Activated T-cell treated with anti-CD3 and anti-CD28 coated beads, Interleukin-2, amount 50 U/mL, for 4 hours (primary cell): ENCODE measurements at regions not wholly inside any gene's neighbourhood (a gene's known extent, or its start where the extent isn't known, plus 50 kb on each side); places are given as distances from the start of the nearest gene placed in this dataset.

Experiments used
- ATAC-seq, 2 donors: fragments of 200-7000 bp; cut with Tn5 transposase; one replicate each; pipeline ENCODE4 v1.10.0; 2021
- DNase-seq: peaks from one replicate; pipeline ENCODE4 v3.0.0-alpha.2; 2020
- H3K27me3 Mint-ChIP-seq: one replicate; pipeline ENCODE4 v1.8.0; 2021; ENCODE audit warnings: low read depth, mixed read lengths
- H3K36me3 Mint-ChIP-seq: one replicate; pipeline ENCODE4 v1.8.0; 2022; ENCODE audit warnings: mixed read lengths; ENCODE audit not compliant: insufficient read depth
- H3K4me1 Mint-ChIP-seq: one replicate; pipeline ENCODE4 v1.8.0; 2021; ENCODE audit warnings: low read depth, mixed read lengths
- H3K4me3 Mint-ChIP-seq: one replicate; pipeline ENCODE4 v1.8.0; 2021; ENCODE audit warnings: mild to moderate bottlenecking, moderate library complexity, mixed read lengths
- H3K9me3 Mint-ChIP-seq: one replicate; pipeline ENCODE4 v1.8.0; 2021; ENCODE audit warnings: mixed read lengths

GRCh38 chr9:79969393-79970145, 397.8 kb downstream of the TLE4 start:
- Mint-ChIP-seq H3K9me3 (no peaks in the 10 kb centered on the region), H3K36me3 (no peaks in the 10 kb centered on the region), H3K4me1 (no peaks in the 10 kb centered on the region), H3K4me3 (no peak overlapping the region), H3K27me3 (peaks cover 12% of the 10 kb centered on the region)
- DNase-seq (no peak), ATAC-seq (no peak)

GRCh38 chr9:79968533-79968932, 396.8 kb downstream of the TLE4 start:
- Mint-ChIP-seq H3K36me3 (no peaks in the 10 kb centered on the region), H3K9me3 (no peaks in the 10 kb centered on the region)

GRCh38 chr9:79962836-79963235, 391.1 kb downstream of the TLE4 start:
- Mint-ChIP-seq H3K36me3 (no peaks in the 10 kb centered on the region), H3K4me3 (no peak overlapping the region), H3K27me3 (peaks cover 7% of the 10 kb centered on the region), H3K9me3 (no peaks in the 10 kb centered on the region), H3K4me1 (no peaks in the 10 kb centered on the region)
- no peak for ATAC-seq
- DNase-seq, result no peak

More at GRCh38 chr9:79968533-79968932, 396.8 kb downstream of the TLE4 start:
- no peak for DNase-seq
- no peak for ATAC-seq
- Mint-ChIP-seq H3K27me3 (peaks cover 15% of the 10 kb centered on the region), H3K4me1 (no peaks in the 10 kb centered on the region), H3K4me3 (no peak overlapping the region)

- no peaks in the 10 kb centered on the region for H3K36me3 Mint-ChIP-seq
- ATAC-seq (no peak), DNase-seq (no peak)
- no peak overlapping the region for H3K4me3 Mint-ChIP-seq
- H3K27me3 Mint-ChIP-seq, result peaks cover 7% of the 10 kb centered on the region
- H3K9me3 Mint-ChIP-seq, result no peaks in the 10 kb centered on the region
- H3K4me1 Mint-ChIP-seq, result no peaks in the 10 kb centered on the region
These were observed 390.4 kb downstream of the TLE4 start for GRCh38 chr9:79962150-79962549.

- H3K36me3 Mint-ChIP-seq, result no peaks in the 10 kb centered on the region
- no peak for ATAC-seq
- H3K9me3 Mint-ChIP-seq, result no peaks in the 10 kb centered on the region
- H3K27me3 Mint-ChIP-seq, result no peaks in the 10 kb centered on the region
- H3K4me3 Mint-ChIP-seq, result no peak overlapping the region
- H3K4me1 Mint-ChIP-seq, result no peaks in the 10 kb centered on the region
- DNase-seq, result no peak
These were observed 383.5 kb downstream of the TLE4 start for GRCh38 chr9:79955300-79955699.

- Mint-ChIP-seq H3K36me3 (no peaks in the 10 kb centered on the region), H3K4me3 (no peak overlapping the region), H3K4me1 (no peaks in the 10 kb centered on the region), H3K27me3 (no peaks in the 10 kb centered on the region), H3K9me3 (no peaks in the 10 kb centered on the region)
- ATAC-seq (no peak), DNase-seq (no peak)
These were observed 382.1 kb downstream of the TLE4 start for GRCh38 chr9:79953908-79954307.

- Mint-ChIP-seq H3K36me3 (no peaks in the 10 kb centered on the region), H3K4me1 (no peaks in the 10 kb centered on the region), H3K27me3 (no peaks in the 10 kb centered on the region), H3K9me3 (no peaks in the 10 kb centered on the region), H3K4me3 (no peak overlapping the region)
- DNase-seq (no peak), ATAC-seq (no peak)
These were observed 380.6 kb downstream of the TLE4 start for GRCh38 chr9:79952401-79952800.

- DNase-seq, result no peak
- Mint-ChIP-seq H3K9me3 (no peaks in the 10 kb centered on the region), H3K4me1 (no peaks in the 10 kb centered on the region), H3K4me3 (no peak overlapping the region), H3K27me3 (no peaks in the 10 kb centered on the region), H3K36me3 (no peaks in the 10 kb centered on the region)
- ATAC-seq, result no peak
These were observed 374.9 kb downstream of the TLE4 start for GRCh38 chr9:79946712-79947111.

GRCh38 chr9:79945495-79945894, 373.7 kb downstream of the TLE4 start:
- no peaks in the 10 kb centered on the region for H3K36me3 Mint-ChIP-seq
- no peaks in the 10 kb centered on the region for H3K27me3 Mint-ChIP-seq
- no peak for ATAC-seq

GRCh38 chr9:79945016-79945415, 373.3 kb downstream of the TLE4 start:
- H3K9me3 Mint-ChIP-seq, result no peaks in the 10 kb centered on the region
- no peaks in the 10 kb centered on the region for H3K36me3 Mint-ChIP-seq
- no peaks in the 10 kb centered on the region for H3K4me1 Mint-ChIP-seq
- no peak overlapping the region for H3K4me3 Mint-ChIP-seq
- H3K27me3 Mint-ChIP-seq, result no peaks in the 10 kb centered on the region
- no peak for DNase-seq
- no peak for ATAC-seq

More at GRCh38 chr9:79945495-79945894, 373.7 kb downstream of the TLE4 start:
- no peak overlapping the region for H3K4me3 Mint-ChIP-seq
- no peak for DNase-seq
- no peaks in the 10 kb centered on the region for H3K4me1 Mint-ChIP-seq
- H3K9me3 Mint-ChIP-seq, result no peaks in the 10 kb centered on the region

GRCh38 chr9:79940919-79941318, 369.2 kb downstream of the TLE4 start:
- H3K9me3 Mint-ChIP-seq, result no peaks in the 10 kb centered on the region
- ATAC-seq (no peak), DNase-seq (no peak)
- H3K36me3 Mint-ChIP-seq, result no peaks in the 10 kb centered on the region
- H3K27me3 Mint-ChIP-seq, result no peaks in the 10 kb centered on the region
- H3K4me1 Mint-ChIP-seq, result no peaks in the 10 kb centered on the region
- H3K4me3 Mint-ChIP-seq, result no peak overlapping the region

GRCh38 chr9:79939819-79940218, 368.1 kb downstream of the TLE4 start:
- Mint-ChIP-seq H3K4me1 (no peaks in the 10 kb centered on the region), H3K4me3 (no peak overlapping the region), H3K36me3 (no peaks in the 10 kb centered on the region), H3K27me3 (no peaks in the 10 kb centered on the region), H3K9me3 (no peaks in the 10 kb centered on the region)
- DNase-seq (no peak), ATAC-seq (no peak)

- Mint-ChIP-seq H3K9me3 (no peaks in the 10 kb centered on the region), H3K4me1 (no peaks in the 10 kb centered on the region), H3K27me3 (no peaks in the 10 kb centered on the region), H3K4me3 (no peak overlapping the region), H3K36me3 (no peaks in the 10 kb centered on the region)
- ATAC-seq (no peak), DNase-seq (no peak)
These were observed 364.6 kb downstream of the TLE4 start for GRCh38 chr9:79936336-79936735.

- H3K9me3 Mint-ChIP-seq, result no peaks in the 10 kb centered on the region
- H3K4me3 Mint-ChIP-seq, result no peak overlapping the region
- DNase-seq (no peak), ATAC-seq (no peak)
- H3K27me3 Mint-ChIP-seq, result no peaks in the 10 kb centered on the region
- H3K4me1 Mint-ChIP-seq, result no peaks in the 10 kb centered on the region
- no peaks in the 10 kb centered on the region for H3K36me3 Mint-ChIP-seq
These were observed 357.5 kb downstream of the TLE4 start for GRCh38 chr9:79929285-79929684.

GRCh38 chr9:79928661-79929223, 357.0 kb downstream of the TLE4 start:
- DNase-seq (no peak), ATAC-seq (no peak)
- no peaks in the 10 kb centered on the region for H3K9me3 Mint-ChIP-seq
- no peak overlapping the region for H3K4me3 Mint-ChIP-seq
- no peaks in the 10 kb centered on the region for H3K4me1 Mint-ChIP-seq
- H3K36me3 Mint-ChIP-seq, result no peaks in the 10 kb centered on the region
- H3K27me3 Mint-ChIP-seq, result no peaks in the 10 kb centered on the region
